PFSK-1 (cell line): ENCODE measurements at regions not wholly inside any gene's neighbourhood (a gene's known extent, or its start where the extent isn't known, plus 50 kb on each side); places are given as distances from the start of the nearest gene placed in this dataset.

Experiments
- FOXP2 ChIP-seq: optimal IDR thresholded peaks from 2 replicates; pipeline ENCODE3; 2011; ENCODE audit warnings: borderline replicate concordance, control low read depth, inconsistent platforms; ENCODE audit not compliant: insufficient read depth; ENCODE audit errors: extremely low read length, extremely low read depth
- POLR2AphosphoS5 ChIP-seq: IDR thresholded peaks from 2 replicates; pipeline ENCODE4 v1.6.1; 2012; ENCODE audit warnings: low read depth, mild to moderate bottlenecking, control low read depth, low read length, moderate library complexity
- REST ChIP-seq, 2 experiments: IDR thresholded peaks; 2 replicates each; pipeline versions ENCODE4 v1.6.1 to v1.8.0; 2011 to 2012; ENCODE audit warnings: low read depth in 2 of 2, low read length in 2 of 2, control low read depth in 1 of 2, inconsistent platforms in 1 of 2, mild to moderate bottlenecking in 1 of 2, moderate library complexity in 1 of 2; ENCODE audit not compliant: insufficient read depth in 1 of 2
- SIN3A ChIP-seq: IDR thresholded peaks from 2 replicates; pipeline ENCODE4 v1.6.1; 2012; ENCODE audit warnings: mild to moderate bottlenecking, low read length, moderate library complexity, borderline replicate concordance; ENCODE audit not compliant: insufficient read depth
- TAF1 ChIP-seq: IDR thresholded peaks from 2 replicates; pipeline ENCODE4 v1.6.1; 2012; ENCODE audit warnings: low read length, control low read depth, borderline replicate concordance; ENCODE audit not compliant: insufficient read depth

- TF ChIP-seq FOXP2 = no peak
Measured at GRCh38 chr16:13390093-13390985, 488.9 kb downstream of the SHISA9 start.

GRCh38 chr16:13390986-13391305, 489.5 kb downstream of the SHISA9 start:
- no peak for TF ChIP-seq FOXP2
- no peak for TF ChIP-seq POLR2AphosphoS5
- TF ChIP-seq TAF1 = no peak
- TF ChIP-seq SIN3A = no peak

GRCh38 chr16:13391337-13391736, 489.9 kb downstream of the SHISA9 start:
- TF ChIP-seq FOXP2 = no peak
- no peak for TF ChIP-seq REST (IDR thresholded peaks at IDR 0.05; ENCODE audit: insufficient read depth in 1 of 2, low read depth in 2 of 2, low read length in 2 of 2)
- TF ChIP-seq POLR2AphosphoS5 = no peak
- no peak for TF ChIP-seq TAF1
- TF ChIP-seq SIN3A = no peak

GRCh38 chr16:13392341-13392740, 490.9 kb downstream of the SHISA9 start:
- TF ChIP-seq REST (IDR thresholded peaks at IDR 0.05; ENCODE audit: insufficient read depth in 1 of 2, low read depth in 2 of 2, low read length in 2 of 2) = no peak
- TF ChIP-seq TAF1 = no peak
- no peak for TF ChIP-seq POLR2AphosphoS5
- no peak for TF ChIP-seq FOXP2
- no peak for TF ChIP-seq SIN3A

- TF ChIP-seq REST (IDR thresholded peaks at IDR 0.05; ENCODE audit: insufficient read depth in 1 of 2, low read depth in 2 of 2, low read length in 2 of 2) (no peak), SIN3A (no peak), TAF1 (no peak)
Measured at GRCh38 chr16:13393816-13394215, 492.4 kb downstream of the SHISA9 start.

- TF ChIP-seq POLR2AphosphoS5 (no peak), SIN3A (no peak), TAF1 (no peak), FOXP2 (no peak)
Measured at GRCh38 chr16:13394488-13394887, 493.1 kb downstream of the SHISA9 start.

- TF ChIP-seq POLR2AphosphoS5 (no peak), FOXP2 (no peak), SIN3A (no peak), REST (IDR thresholded peaks at IDR 0.05; ENCODE audit: insufficient read depth in 1 of 2, low read depth in 2 of 2, low read length in 2 of 2) (no peak), TAF1 (no peak)
Measured at GRCh38 chr16:13397126-13397525, 495.7 kb downstream of the SHISA9 start.
